ENCODE measurements at regions not wholly inside any gene's neighbourhood (a gene's known extent, or its start where the extent isn't known, plus 50 kb on each side); places are given as distances from the start of the nearest gene placed in this dataset.
"Not testable (repeated sequence)": the region's sequence is repeated elsewhere in the genome, so short reads cannot be mapped to it uniquely, and the experiment has no call there.

DNA sequence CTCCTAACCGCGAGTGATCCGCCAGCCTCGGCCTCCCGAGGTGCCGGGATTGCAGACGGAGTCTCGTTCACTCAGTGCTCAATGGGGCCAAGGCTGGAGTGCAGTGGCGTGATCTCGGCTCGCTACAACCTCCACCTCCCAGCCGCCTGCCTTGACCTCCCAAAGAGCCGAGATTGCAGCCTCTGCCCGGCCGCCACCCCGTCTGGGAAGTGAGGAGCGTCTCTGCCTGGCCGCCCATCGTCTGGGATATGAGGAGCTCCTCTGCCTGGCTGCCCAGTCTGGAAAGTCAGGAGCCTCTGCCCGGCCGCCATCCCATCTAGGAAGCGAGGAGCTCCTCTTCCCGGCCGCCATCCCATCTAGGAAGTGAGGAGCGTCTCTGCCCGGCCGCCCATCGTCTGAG lies 58.8 kb upstream of the ANKRD30BL start:
- not testable (repeated sequence) for DNase-seq; H3K4me3 Mint-ChIP-seq; ATAC-seq (replicated peaks); H3K27me3 Mint-ChIP-seq; H3K4me1 Mint-ChIP-seq (ENCODE audit: low read depth in 2 of 2); H3K9me3 Mint-ChIP-seq; H3K36me3 Mint-ChIP-seq (ENCODE audit: insufficient read depth); H3K27ac Mint-ChIP-seq

DNA sequence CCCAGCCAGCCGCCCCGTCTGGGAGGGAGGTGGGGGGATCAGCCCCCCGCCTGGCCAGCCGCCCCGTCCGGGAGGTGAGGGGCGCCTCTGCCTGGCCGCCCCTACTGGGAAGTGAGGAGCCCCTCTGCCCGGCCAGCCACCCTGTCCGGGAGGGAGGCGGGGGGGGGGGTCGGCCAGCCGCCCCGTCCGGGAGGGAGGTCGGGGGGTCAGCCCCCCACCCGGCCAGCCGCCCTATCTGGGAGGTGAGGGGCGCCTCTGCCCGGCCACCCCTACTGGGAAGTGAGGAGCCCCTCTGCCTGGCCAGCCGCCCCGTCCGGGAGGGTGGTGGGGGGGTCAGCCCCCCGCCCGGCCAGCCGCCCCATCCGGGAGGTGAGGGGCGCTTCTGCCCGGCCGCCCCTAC lies 60.1 kb upstream of the ANKRD30BL start:
- H3K4me3 Mint-ChIP-seq; H3K27me3 Mint-ChIP-seq; H3K4me1 Mint-ChIP-seq (ENCODE audit: low read depth in 2 of 2); H3K9me3 Mint-ChIP-seq; ATAC-seq (replicated peaks); H3K27ac Mint-ChIP-seq; H3K36me3 Mint-ChIP-seq (ENCODE audit: insufficient read depth); DNase-seq: not testable (repeated sequence)

DNA sequence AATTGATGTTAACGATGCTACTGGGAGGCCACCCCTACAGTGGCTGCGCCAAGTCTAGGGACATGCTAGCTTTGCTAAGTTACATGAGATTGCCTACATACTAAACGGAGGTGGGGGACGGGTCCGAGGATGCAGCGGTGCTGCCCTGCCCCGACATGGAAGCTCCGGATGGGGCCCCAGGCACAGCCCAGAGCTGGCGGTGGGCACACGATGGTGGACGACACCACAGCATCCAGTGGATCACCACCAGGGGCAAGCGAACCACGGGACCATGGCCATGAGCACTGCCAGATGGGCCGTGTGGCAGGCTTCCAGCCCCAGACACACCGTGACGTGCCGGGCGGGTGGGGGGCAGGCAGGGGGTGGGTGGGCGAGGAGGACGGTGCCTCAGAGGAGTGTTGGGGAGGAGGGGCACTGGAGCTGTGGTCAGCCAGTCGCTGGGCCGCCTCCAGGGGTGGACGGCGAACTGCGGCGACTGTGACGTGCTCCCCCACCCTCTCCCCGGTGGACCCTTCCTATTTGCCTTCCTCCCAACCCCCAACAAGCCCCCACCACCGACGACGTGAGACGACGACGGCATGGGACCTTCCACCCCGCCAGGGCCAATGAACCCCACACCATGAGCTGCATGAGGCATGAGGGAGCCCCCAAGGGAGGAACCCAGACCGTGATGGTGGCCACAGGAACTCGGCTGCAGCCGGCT lies 90.6 kb upstream of the ANKRD30BL start:
- Mint-ChIP-seq H3K27me3 (peaks cover 0 to 7% of the 10 kb centered on the region in 2 donors), H3K27ac (no peak overlapping the region), H3K4me3 (no peak overlapping the region), H3K36me3 (ENCODE audit: insufficient read depth) (no peaks in the 10 kb centered on the region), H3K4me1 (ENCODE audit: low read depth in 2 of 2) (no peaks in the 10 kb centered on the region), H3K9me3 (peaks cover 8 to 12% of the 10 kb centered on the region in 2 donors)
- no peak for DNase-seq
- no peak for ATAC-seq (replicated peaks)

DNA sequence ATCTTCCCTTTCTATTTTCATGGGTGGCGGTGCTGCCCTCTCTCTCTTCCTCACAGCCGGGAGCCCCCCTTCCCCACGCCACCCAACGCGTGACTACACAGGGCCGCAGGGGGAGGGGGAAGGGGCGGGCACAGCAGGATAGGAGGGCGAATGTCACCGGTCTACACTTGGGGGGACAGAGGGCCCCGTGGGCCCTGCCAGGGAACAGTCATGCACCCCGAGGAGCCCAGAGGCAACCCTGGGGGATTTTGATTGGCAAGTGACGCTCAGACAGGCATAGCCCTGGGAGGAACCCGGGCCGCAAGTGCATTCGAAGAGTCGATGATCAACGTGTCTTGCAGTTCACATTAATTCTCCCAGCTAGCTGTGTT lies 91.1 kb upstream of the ANKRD30BL start:
- Mint-ChIP-seq H3K36me3 (ENCODE audit: insufficient read depth) (no peaks in the 10 kb centered on the region), H3K4me3 (no peak overlapping the region), H3K27me3 (peaks cover 0 to 7% of the 10 kb centered on the region in 2 donors), H3K27ac (no peak overlapping the region), H3K9me3 (peaks cover 8 to 12% of the 10 kb centered on the region in 2 donors), H3K4me1 (ENCODE audit: low read depth in 2 of 2) (no peaks in the 10 kb centered on the region)
- DNase-seq, result no peak
- ATAC-seq (replicated peaks), result no peak

DNA sequence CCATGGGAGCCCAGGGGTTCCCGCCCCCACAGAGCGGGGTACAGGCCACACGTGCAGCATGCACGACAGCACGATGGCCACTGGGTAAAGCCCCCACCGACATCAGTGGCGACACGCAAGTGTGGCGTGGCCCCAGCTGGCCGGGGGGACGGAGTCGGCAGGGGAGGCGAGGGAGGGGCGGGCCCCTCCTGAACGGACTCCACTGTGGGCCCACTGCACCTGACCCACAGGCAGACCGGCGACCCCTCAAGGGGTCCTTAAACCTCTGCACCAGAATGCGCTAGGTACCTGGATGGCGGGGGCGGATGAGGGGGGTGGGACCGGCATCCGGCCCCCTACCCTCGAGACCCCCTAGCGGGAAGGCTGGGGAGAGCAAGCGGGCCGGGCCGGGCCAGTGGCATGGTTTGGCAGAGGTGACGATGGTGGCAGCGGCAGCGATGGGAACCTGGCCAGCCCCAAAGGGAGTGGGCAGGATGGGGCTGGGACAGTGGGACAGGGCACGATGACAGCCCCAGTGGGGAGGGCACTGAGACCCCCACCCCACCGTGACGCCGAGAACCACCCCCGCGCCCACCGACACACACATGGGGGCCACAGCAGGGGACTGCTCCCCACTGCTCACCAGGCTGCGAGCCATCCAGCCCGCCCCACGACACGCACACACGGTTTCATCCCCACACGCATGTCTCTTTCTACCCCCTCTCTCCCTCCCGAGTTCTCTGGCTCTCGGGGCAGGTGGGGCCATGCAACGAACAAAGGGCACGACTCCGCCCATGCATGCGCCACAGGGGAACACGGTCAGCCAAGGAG lies 91.9 kb upstream of the ANKRD30BL start:
- Mint-ChIP-seq H3K4me1 (ENCODE audit: low read depth in 2 of 2) (no peaks in the 10 kb centered on the region), H3K9me3 (peaks cover 8 to 12% of the 10 kb centered on the region in 2 donors), H3K27me3 (peaks cover 0 to 7% of the 10 kb centered on the region in 2 donors), H3K36me3 (ENCODE audit: insufficient read depth) (no peaks in the 10 kb centered on the region), H3K4me3 (no peak overlapping the region), H3K27ac (no peak overlapping the region)
- ATAC-seq (replicated peaks) (no peak), DNase-seq (no peak)

DNA sequence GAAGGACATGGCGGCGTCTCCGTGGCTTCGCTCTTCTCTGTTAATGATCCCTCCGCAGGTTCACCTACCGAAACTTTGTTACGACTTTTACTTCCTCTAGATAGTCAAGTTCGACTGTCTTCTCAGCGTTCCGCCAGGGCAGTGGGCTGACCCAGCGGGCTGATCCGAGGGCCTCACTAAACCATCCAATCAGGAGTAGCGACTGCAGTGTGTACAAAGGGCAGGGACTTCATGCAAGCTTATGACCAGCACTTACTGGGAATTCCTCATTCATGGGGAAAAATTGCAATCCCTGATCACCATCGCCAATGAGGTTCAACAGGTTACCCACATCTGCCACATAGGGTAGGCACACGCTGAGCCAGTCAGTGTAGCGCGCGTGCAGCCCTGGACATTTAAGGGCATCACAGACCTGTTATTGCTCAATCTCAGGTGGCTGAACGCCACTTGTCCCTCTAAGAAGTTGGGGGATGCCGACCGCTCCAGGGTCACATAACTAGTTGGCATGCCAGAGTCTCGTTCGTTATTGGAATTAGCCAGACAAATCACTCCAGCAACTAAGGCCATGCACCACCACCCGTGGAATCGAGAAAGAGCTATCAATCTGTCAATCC lies 92.7 kb upstream of the ANKRD30BL start:
- not testable (repeated sequence) for ATAC-seq (replicated peaks); H3K36me3 Mint-ChIP-seq (ENCODE audit: insufficient read depth); H3K27ac Mint-ChIP-seq; H3K27me3 Mint-ChIP-seq; H3K4me3 Mint-ChIP-seq; H3K4me1 Mint-ChIP-seq (ENCODE audit: low read depth in 2 of 2); DNase-seq
- peaks cover 9 to 12% of the 10 kb centered on the region in 2 donors for H3K9me3 Mint-ChIP-seq

DNA sequence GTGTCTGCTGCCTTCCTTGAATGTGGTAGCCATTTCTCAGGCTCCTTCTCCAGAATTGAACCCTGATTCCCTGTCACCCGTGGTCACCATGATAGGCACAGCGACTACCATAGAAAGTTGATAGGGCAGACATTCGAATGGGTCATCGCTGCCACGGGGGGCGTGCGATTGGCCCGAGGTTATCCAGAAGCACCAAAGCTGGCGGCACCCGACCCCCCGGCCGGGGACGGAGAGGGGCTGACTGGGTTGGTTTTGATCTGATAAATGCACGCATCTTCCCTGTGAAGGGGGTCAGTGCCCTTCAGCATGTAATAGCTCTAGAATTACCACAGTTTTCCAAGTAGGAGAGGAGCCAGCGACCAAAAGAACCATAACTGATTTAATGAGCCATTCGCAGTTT lies 94.0 kb upstream of the ANKRD30BL start:
- Mint-ChIP-seq H3K4me1 (ENCODE audit: low read depth in 2 of 2) (no peaks in the 10 kb centered on the region), H3K27me3 (peaks cover 0 to 7% of the 10 kb centered on the region in 2 donors), H3K27ac (no peak overlapping the region), H3K9me3 (peaks cover 8% of the 10 kb centered on the region in 2 donors), H3K36me3 (ENCODE audit: insufficient read depth) (no peaks in the 10 kb centered on the region), H3K4me3 (no peak overlapping the region)
- no peak for ATAC-seq (replicated peaks)
- DNase-seq, result no peak

DNA sequence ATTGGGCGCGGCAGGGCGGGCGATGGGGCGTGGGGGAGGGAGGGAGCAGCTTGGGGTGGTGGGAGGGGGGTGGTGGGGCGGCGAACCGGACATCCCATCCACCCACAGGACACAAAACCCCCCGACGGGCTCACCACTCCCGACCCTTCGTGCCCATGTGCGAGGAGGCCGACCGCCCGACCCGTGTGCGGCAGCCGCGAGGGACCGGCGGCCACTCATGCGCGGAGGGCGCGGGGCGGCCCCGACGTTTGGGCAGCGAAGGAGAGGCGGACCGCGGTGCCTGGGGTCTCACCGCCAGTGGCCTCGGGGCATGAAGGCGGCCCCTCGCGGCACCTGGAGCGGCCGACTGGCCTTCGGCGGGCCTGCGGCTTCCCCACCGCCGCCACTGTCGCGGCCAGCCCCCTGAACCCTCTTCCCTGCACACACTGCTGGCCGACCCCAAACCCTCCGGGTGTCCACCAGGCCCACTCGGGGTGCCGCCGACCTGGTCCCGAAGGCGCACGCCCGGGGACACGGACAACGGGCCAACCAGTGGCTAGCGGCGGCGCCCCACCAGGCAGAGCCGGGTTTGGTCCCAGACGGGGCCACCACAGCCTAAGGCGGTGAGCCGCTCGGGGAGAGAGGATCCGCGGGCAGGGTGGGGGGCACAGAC lies 94.6 kb upstream of the ANKRD30BL start:
- no peaks in the 10 kb centered on the region for H3K4me1 Mint-ChIP-seq (ENCODE audit: low read depth in 2 of 2)
- H3K36me3 Mint-ChIP-seq (ENCODE audit: insufficient read depth), result no peaks in the 10 kb centered on the region
- DNase-seq (no peak), ATAC-seq (replicated peaks) (no peak)
- no peak overlapping the region for H3K4me3 Mint-ChIP-seq
- peaks cover 0 to 7% of the 10 kb centered on the region in 2 donors for H3K27me3 Mint-ChIP-seq
- peaks cover 8% of the 10 kb centered on the region in 2 donors for H3K9me3 Mint-ChIP-seq
- H3K27ac Mint-ChIP-seq, result no peak overlapping the region

DNA sequence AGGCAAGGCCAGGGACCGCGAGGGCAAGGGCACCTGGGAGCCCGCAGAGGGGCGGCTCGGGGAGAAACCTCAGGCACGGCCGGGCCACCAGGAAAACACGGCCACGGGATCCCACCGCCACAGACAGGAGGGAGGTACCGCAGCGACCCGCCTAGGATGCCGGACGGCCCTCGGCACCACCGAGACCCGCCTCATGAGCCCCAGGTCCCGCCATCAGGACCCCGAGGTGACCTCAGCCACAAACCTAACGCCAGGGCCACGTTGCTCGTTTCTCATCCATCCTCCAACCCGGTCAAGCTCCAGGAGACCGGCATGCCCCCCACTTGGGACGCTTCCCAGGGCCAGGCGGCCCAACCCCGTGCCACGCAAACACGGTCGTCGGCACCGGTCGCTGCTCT lies 95.2 kb upstream of the ANKRD30BL start:
- ATAC-seq (replicated peaks); H3K9me3 Mint-ChIP-seq; H3K4me1 Mint-ChIP-seq (ENCODE audit: low read depth in 2 of 2); H3K36me3 Mint-ChIP-seq (ENCODE audit: insufficient read depth); H3K27me3 Mint-ChIP-seq; H3K27ac Mint-ChIP-seq; DNase-seq; H3K4me3 Mint-ChIP-seq: not testable (repeated sequence)

DNA sequence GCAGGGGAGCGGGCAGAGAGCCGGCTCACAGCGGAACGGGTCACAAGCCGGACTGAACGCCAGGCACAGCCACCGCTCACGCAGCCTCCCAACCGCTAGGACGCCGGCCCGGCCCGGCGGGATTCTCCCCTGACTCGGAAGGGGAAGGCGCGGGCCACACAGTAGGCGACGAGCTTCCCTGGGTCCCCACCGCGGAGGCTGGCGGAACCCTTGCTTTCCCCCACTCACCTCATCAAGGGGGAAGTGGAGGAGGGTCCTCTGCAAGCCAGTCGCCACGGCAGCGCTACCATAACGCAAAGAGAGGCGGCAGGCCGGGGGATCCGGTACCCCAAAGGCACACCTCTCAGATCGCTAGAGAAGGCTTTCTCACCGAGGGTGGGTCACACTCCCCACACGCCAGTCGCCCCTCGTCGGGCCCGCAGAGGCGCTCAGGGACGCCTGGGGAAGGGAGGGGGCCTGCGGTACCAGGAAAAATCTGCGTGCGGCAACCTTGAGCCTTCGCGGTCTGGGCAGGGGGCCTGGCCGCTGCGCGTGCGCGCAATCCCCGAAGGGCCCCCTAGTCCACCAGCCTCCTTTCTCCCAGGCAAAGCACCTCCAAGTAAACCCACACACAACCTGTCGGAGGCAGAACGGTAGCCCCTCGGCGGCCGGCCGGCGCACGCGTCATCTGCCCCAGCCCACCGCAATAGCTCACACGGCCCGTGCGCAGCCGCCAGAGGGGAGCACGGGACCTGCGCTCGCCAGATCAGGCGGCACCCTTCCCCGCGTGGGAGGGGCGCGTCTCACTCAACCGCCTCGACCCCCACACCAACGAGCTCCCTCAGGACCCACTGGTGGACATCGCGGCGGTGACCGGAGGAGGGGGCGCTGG lies 95.8 kb upstream of the ANKRD30BL start:
- H3K4me3 Mint-ChIP-seq, result not testable (repeated sequence)

DNA sequence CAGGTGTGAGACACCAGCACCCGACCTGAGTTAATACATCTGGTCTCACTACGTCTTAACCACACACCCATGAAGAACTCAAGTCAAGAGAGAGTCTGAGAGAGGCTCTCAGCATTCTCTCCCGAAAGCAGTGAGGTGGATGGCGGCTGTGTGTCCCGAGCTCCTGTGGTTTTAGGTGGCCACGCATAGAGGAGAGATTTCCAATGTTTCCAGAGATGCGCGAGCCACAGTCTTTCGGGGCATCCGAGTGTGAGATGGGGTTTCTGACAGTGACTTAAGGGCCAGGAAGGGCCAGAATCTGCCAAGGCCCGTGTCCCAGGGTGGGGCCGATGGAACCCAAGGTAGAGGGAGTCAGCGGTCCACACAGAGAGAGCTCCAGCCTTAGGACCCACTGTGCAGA lies 97.5 kb upstream of the ANKRD30BL start:
- not testable (repeated sequence) for H3K27ac Mint-ChIP-seq; H3K27me3 Mint-ChIP-seq; H3K36me3 Mint-ChIP-seq (ENCODE audit: insufficient read depth); H3K4me1 Mint-ChIP-seq (ENCODE audit: low read depth in 2 of 2); DNase-seq; H3K4me3 Mint-ChIP-seq; ATAC-seq (replicated peaks); H3K9me3 Mint-ChIP-seq

More for the DNA sequence above, 95.8 kb upstream of the ANKRD30BL start:
- not testable (repeated sequence) for H3K9me3 Mint-ChIP-seq; H3K27me3 Mint-ChIP-seq; H3K4me1 Mint-ChIP-seq (ENCODE audit: low read depth in 2 of 2); H3K36me3 Mint-ChIP-seq (ENCODE audit: insufficient read depth); H3K27ac Mint-ChIP-seq; DNase-seq; ATAC-seq (replicated peaks)

DNA sequence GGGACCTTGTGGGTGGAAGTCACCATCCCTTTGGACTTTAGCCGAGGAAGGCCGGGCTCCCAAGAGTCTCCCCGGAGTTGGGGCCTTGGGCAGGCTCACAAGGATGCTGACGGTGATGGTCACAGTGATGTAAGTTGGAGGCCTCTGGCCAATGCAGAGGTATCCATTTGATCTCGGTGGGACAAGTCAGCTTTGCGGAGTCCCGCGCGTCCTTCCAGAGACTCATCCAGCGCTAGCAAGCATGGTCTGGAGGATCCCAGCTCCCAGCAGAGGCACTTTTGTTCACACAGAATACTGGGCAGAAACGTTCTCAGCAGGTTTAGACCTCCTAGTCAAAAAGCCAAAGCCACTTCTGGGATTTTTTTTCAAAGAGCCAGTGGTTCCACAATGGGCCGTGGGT lies 103.8 kb upstream of the ANKRD30BL start:
- not testable (repeated sequence) for ATAC-seq (replicated peaks); H3K36me3 Mint-ChIP-seq (ENCODE audit: insufficient read depth); H3K27ac Mint-ChIP-seq; H3K4me3 Mint-ChIP-seq; H3K27me3 Mint-ChIP-seq; H3K4me1 Mint-ChIP-seq (ENCODE audit: low read depth in 2 of 2); DNase-seq; H3K9me3 Mint-ChIP-seq

DNA sequence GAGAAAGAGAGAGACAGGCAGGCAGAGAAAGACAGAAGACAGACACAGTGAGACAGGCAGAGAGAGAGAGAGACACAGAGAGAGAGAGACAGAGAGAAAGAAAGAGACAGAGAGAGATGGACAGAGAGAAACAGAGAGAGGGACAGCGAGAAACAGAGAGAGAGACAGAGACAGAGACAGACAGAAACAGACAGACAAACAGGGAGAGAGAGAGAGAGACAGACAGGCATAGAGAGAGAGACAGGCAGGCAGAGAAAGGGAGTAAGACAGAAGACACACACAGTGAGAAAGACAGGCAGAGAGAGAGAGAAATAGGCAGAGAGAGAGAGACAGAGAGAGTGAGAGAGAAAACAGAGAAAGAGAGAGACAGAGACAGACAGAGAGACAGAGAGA lies 105.3 kb upstream of the ANKRD30BL start:
- Mint-ChIP-seq H3K9me3 (no peaks in the 10 kb centered on the region), H3K4me3 (no peak overlapping the region), H3K27ac (no peak overlapping the region), H3K36me3 (ENCODE audit: insufficient read depth) (no peaks in the 10 kb centered on the region), H3K27me3 (no peaks in the 10 kb centered on the region), H3K4me1 (ENCODE audit: low read depth in 2 of 2) (no peaks in the 10 kb centered on the region)
- no peak for ATAC-seq (replicated peaks)
- no peak for DNase-seq

All from effector memory CD8-positive, alpha-beta T cell (primary cell).